SK-N-SH treated with all-trans-retinoic acid at 6 μM for 48 hours (cell line): ENCODE measurements at regions not wholly inside any gene's neighbourhood (a gene's known extent, or its start where the extent isn't known, plus 50 kb on each side); places are given as distances from the start of the nearest gene placed in this dataset.
"Not testable (repeated sequence)": the region's sequence is repeated elsewhere in the genome, so short reads cannot be mapped to it uniquely, and the experiment has no call there.

Experiments
- ATAC-seq: fragments of 200-7000 bp; cut with Tn5 transposase; 3 replicates; pipeline ENCODE4 v1.9.1; 2020; ENCODE audit warnings: mild to moderate bottlenecking, moderate library complexity
- ARNTL ChIP-seq: fragments of 450-650 bp; formaldehyde crosslinking; IDR thresholded peaks from 2 replicates; pipeline ENCODE4 v1.5.0; 2020; ENCODE audit warnings: low read depth, mild to moderate bottlenecking, moderate library complexity, borderline replicate concordance
- BACH2 ChIP-seq: fragments of 250-450 bp; sonication (Bioruptor Pico); IDR thresholded peaks from 2 replicates; pipeline ENCODE4 v1.9.0; 2021; ENCODE audit warnings: mild to moderate bottlenecking, borderline replicate concordance
- CSDC2 ChIP-seq: fragments of 250-450 bp; sonication (Bioruptor Pico); IDR thresholded peaks from 2 replicates; pipeline ENCODE4 v1.5.0; 2020; ENCODE audit warnings: mild to moderate bottlenecking, moderate library complexity
- ESRRG ChIP-seq: fragments of 250-450 bp; sonication (Bioruptor Pico); IDR thresholded peaks from 2 replicates; pipeline ENCODE4 v1.6.1; 2021; ENCODE audit warnings: mild to moderate bottlenecking
- OSR1 ChIP-seq: fragments of 250-450 bp; sonication (Bioruptor Pico); IDR thresholded peaks from 2 replicates; pipeline ENCODE4 v1.8.0; 2022; ENCODE audit warnings: moderate library complexity, mild to moderate bottlenecking, inconsistent platforms
- PPARA ChIP-seq: fragments of 250-450 bp; sonication (Bioruptor Pico); IDR thresholded peaks from 2 replicates; pipeline ENCODE4 v1.5.0; 2020; ENCODE audit warnings: mild to moderate bottlenecking, borderline replicate concordance
- RARB ChIP-seq: fragments of 250-450 bp; sonication (Bioruptor Pico); IDR thresholded peaks from 2 replicates; pipeline ENCODE4 v1.8.0; 2021; ENCODE audit warnings: mild to moderate bottlenecking, moderate library complexity
- SNAI2 ChIP-seq: fragments of 250-450 bp; sonication (Bioruptor Pico); IDR thresholded peaks from 2 replicates; pipeline ENCODE4 v1.5.0; 2020; ENCODE audit warnings: mild to moderate bottlenecking, moderate library complexity
- TCF4 ChIP-seq: fragments of 250-450 bp; sonication (Bioruptor Pico); IDR thresholded peaks from 2 replicates; pipeline ENCODE4 v1.8.0; 2021; ENCODE audit warnings: mild to moderate bottlenecking, moderate library complexity, borderline replicate concordance
- TOX ChIP-seq: fragments of 250-450 bp; sonication (Bioruptor Pico); IDR thresholded peaks from 2 replicates; pipeline ENCODE4 v1.8.0; 2021; ENCODE audit warnings: mild to moderate bottlenecking, moderate library complexity, borderline replicate concordance
- ZC3H10 ChIP-seq: fragments of 250-450 bp; sonication (Bioruptor Pico); IDR thresholded peaks from 2 replicates; pipeline ENCODE4 v1.5.1; 2021; ENCODE audit warnings: mild to moderate bottlenecking, moderate library complexity
- ZFP3 ChIP-seq: fragments of 250-450 bp; sonication (Bioruptor Pico); IDR thresholded peaks from 2 replicates; pipeline ENCODE4 v1.5.0; 2020; ENCODE audit warnings: mild to moderate bottlenecking, moderate library complexity
- ZFP30 ChIP-seq: fragments of 450-650 bp; formaldehyde crosslinking; IDR thresholded peaks from 2 replicates; pipeline ENCODE4 v1.5.0; 2022; ENCODE audit warnings: mild to moderate bottlenecking, moderate library complexity
- ZNF565 ChIP-seq: fragments of 450-650 bp; formaldehyde crosslinking; conservative IDR thresholded peaks from 2 replicates; pipeline ENCODE4 v1.5.0; 2020; ENCODE audit warnings: low read depth, mild to moderate bottlenecking, moderate library complexity
- ZNF70 ChIP-seq: fragments of 450-650 bp; formaldehyde crosslinking; IDR thresholded peaks from 2 replicates; pipeline ENCODE4 v1.5.0; 2020; ENCODE audit warnings: mild to moderate bottlenecking, moderate library complexity
- TF ChIP-seq, protein P1 (sequence below): fragments of 250-450 bp; sonication (Bioruptor Pico); IDR thresholded peaks from 2 replicates; pipeline ENCODE4 v1.8.0; 2021; ENCODE audit warnings: low read depth, mild to moderate bottlenecking, moderate library complexity, borderline replicate concordance
- TF ChIP-seq, protein P2 (sequence below): fragments of 250-450 bp; sonication (Bioruptor Pico); IDR thresholded peaks from 2 replicates; pipeline ENCODE4 v1.5.0; 2020; ENCODE audit warnings: mild to moderate bottlenecking, moderate library complexity
- TF ChIP-seq, protein P3 (sequence below): fragments of 250-450 bp; sonication (Bioruptor Pico); IDR thresholded peaks from 2 replicates; pipeline ENCODE4 v1.5.1; 2020; ENCODE audit warnings: low read depth, mild to moderate bottlenecking, moderate library complexity
- TF ChIP-seq, protein P4 (sequence below): fragments of 250-450 bp; sonication (Bioruptor Pico); IDR thresholded peaks from 2 replicates; pipeline ENCODE4 v1.5.1; 2021; ENCODE audit warnings: mild to moderate bottlenecking, moderate library complexity
- TF ChIP-seq, protein P5 (sequence below): fragments of 250-450 bp; sonication (Bioruptor Pico); IDR thresholded peaks from 2 replicates; pipeline ENCODE4 v1.8.0; 2020; ENCODE audit warnings: mild to moderate bottlenecking, moderate library complexity, borderline replicate concordance

DNA sequence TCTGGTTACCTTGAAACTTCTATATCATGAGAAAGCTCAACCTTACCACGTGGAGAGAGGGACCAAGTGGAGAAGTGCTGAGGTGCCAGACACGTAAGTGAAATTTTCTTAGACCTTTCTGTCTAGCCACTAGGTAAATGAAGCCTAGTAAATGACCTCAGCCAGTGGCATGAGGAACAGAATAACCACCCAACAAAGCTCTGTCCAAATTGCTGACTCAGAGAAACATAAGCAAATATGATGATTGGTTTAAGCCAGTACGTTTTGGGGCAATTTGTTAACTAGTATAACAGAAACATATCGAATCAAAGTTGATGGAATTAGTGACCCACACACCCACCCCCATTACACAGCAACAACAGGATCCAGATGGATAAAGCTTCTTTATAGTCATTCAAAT lies 75.2 kb upstream of the MAX start:
- TF ChIP-seq TOX (CRISPR knock-in tag) = no peak
- no peak for TF ChIP-seq ZFP3 (CRISPR knock-in tag)
- TF ChIP-seq CSDC2 (CRISPR knock-in tag) = no peak
- TF ChIP-seq BACH2 = no peak
- TF ChIP-seq TCF4 = no peak
- no peak for TF ChIP-seq RARB (CRISPR knock-in tag)
- TF ChIP-seq PPARA (CRISPR knock-in tag) = no peak
- TF ChIP-seq ESRRG (CRISPR knock-in tag) = no peak
- no peak for TF ChIP-seq ZFP30 (CRISPR knock-in tag)
- TF ChIP-seq ZC3H10 (CRISPR knock-in tag) = no peak
- TF ChIP-seq, protein P1, sequence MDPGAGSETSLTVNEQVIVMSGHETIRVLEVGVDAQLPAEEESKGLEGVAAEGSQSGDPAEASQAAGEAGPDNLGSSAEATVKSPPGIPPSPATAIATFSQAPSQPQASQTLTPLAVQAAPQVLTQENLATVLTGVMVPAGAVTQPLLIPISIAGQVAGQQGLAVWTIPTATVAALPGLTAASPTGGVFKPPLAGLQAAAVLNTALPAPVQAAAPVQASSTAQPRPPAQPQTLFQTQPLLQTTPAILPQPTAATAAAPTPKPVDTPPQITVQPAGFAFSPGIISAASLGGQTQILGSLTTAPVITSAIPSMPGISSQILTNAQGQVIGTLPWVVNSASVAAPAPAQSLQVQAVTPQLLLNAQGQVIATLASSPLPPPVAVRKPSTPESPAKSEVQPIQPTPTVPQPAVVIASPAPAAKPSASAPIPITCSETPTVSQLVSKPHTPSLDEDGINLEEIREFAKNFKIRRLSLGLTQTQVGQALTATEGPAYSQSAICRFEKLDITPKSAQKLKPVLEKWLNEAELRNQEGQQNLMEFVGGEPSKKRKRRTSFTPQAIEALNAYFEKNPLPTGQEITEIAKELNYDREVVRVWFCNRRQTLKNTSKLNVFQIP (CRISPR knock-in tag) = no peak
- TF ChIP-seq, protein P2, sequence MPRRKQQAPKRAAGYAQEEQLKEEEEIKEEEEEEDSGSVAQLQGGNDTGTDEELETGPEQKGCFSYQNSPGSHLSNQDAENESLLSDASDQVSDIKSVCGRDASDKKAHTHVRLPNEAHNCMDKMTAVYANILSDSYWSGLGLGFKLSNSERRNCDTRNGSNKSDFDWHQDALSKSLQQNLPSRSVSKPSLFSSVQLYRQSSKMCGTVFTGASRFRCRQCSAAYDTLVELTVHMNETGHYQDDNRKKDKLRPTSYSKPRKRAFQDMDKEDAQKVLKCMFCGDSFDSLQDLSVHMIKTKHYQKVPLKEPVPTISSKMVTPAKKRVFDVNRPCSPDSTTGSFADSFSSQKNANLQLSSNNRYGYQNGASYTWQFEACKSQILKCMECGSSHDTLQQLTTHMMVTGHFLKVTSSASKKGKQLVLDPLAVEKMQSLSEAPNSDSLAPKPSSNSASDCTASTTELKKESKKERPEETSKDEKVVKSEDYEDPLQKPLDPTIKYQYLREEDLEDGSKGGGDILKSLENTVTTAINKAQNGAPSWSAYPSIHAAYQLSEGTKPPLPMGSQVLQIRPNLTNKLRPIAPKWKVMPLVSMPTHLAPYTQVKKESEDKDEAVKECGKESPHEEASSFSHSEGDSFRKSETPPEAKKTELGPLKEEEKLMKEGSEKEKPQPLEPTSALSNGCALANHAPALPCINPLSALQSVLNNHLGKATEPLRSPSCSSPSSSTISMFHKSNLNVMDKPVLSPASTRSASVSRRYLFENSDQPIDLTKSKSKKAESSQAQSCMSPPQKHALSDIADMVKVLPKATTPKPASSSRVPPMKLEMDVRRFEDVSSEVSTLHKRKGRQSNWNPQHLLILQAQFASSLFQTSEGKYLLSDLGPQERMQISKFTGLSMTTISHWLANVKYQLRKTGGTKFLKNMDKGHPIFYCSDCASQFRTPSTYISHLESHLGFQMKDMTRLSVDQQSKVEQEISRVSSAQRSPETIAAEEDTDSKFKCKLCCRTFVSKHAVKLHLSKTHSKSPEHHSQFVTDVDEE (CRISPR knock-in tag) = no peak
- TF ChIP-seq, protein P3, sequence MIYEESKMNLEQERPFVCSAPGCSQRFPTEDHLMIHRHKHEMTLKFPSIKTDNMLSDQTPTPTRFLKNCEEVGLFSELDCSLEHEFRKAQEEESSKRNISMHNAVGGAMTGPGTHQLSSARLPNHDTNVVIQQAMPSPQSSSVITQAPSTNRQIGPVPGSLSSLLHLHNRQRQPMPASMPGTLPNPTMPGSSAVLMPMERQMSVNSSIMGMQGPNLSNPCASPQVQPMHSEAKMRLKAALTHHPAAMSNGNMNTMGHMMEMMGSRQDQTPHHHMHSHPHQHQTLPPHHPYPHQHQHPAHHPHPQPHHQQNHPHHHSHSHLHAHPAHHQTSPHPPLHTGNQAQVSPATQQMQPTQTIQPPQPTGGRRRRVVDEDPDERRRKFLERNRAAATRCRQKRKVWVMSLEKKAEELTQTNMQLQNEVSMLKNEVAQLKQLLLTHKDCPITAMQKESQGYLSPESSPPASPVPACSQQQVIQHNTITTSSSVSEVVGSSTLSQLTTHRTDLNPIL = no peak
- TF ChIP-seq, protein P4, sequence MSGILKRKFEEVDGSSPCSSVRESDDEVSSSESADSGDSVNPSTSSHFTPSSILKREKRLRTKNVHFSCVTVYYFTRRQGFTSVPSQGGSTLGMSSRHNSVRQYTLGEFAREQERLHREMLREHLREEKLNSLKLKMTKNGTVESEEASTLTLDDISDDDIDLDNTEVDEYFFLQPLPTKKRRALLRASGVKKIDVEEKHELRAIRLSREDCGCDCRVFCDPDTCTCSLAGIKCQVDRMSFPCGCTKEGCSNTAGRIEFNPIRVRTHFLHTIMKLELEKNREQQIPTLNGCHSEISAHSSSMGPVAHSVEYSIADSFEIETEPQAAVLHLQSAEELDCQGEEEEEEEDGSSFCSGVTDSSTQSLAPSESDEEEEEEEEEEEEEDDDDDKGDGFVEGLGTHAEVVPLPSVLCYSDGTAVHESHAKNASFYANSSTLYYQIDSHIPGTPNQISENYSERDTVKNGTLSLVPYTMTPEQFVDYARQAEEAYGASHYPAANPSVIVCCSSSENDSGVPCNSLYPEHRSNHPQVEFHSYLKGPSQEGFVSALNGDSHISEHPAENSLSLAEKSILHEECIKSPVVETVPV (CRISPR knock-in tag) = no peak
- TF ChIP-seq SNAI2 (CRISPR knock-in tag) = no peak
- no peak for TF ChIP-seq ARNTL (CRISPR knock-in tag)
- no peak for TF ChIP-seq ZNF565 (CRISPR knock-in tag)
- TF ChIP-seq, protein P5, sequence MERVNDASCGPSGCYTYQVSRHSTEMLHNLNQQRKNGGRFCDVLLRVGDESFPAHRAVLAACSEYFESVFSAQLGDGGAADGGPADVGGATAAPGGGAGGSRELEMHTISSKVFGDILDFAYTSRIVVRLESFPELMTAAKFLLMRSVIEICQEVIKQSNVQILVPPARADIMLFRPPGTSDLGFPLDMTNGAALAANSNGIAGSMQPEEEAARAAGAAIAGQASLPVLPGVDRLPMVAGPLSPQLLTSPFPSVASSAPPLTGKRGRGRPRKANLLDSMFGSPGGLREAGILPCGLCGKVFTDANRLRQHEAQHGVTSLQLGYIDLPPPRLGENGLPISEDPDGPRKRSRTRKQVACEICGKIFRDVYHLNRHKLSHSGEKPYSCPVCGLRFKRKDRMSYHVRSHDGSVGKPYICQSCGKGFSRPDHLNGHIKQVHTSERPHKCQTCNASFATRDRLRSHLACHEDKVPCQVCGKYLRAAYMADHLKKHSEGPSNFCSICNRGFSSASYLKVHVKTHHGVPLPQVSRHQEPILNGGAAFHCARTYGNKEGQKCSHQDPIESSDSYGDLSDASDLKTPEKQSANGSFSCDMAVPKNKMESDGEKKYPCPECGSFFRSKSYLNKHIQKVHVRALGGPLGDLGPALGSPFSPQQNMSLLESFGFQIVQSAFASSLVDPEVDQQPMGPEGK (CRISPR knock-in tag) = no peak
- no peak for TF ChIP-seq ZNF70
- no peak for TF ChIP-seq OSR1 (CRISPR knock-in tag)
- ATAC-seq = no peak

DNA sequence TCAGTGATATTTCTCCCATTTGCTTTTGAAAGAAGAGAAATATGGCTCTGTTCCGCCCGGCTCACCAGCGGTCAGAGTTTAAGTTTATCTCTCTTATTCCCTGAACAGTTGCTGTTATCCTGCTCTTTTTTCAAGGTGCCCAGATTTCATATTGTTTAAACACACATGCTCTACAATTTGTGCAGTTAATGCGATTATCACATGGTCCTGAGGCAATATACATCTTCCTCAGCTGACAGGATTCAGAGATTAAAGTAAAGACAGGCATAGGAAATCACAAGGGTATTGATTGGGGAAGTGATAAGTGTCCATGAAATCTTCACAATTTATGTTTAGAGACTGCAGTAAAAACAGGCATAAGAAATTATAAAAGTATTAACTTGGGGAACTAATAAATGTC lies 76.9 kb upstream of the MAX start:
- ATAC-seq = not testable (repeated sequence)

DNA sequence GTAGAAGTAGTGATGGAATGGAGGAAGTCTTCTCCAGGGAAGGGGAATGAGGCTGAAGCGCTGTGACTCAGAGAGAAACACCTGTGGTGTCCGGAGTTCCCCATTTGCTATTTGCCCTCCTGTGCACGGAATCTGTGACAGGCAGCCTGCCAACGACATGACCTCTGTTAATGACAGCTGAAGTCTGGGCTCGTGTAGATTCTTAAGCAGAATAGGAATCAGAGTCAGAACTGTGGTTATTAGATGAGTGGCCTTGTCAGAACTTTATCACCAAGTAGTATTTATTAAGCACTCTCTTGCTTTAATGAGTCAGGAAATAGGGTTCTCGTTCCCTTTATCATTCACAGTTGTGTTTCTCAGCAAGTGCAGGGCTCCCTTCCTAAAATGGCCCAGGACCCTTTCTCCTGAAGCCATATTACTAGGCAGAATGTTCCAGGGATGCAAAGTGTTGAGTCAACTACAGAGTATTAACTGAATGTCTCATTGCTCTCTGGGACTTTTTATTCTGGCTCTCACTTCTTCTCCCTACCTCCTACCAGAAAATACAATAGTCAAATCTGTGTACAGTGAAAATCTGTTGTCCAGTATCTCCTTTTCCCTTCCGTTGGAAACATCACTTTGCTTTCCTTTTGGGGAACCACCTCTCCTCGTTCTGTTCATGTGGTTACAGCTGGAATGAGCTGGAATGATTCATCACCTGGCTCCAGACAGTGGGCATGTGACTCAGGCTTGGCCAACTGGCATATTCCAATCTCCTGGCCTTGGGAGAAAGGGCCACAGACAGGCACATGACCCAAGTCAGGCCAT lies 77.8 kb upstream of the MAX start:
- ATAC-seq = peak; percentile 88
- TF ChIP-seq, protein P2 (CRISPR knock-in tag) = no peak
